ENCODE measurements at regions not wholly inside any gene's neighbourhood (a gene's known extent, or its start where the extent isn't known, plus 50 kb on each side); places are given as distances from the start of the nearest gene placed in this dataset.

GRCh38 chr5:77842243-77842642 lies 66.1 kb upstream of the TBCA start:
- no peak for DNase-seq

- DNase-seq = no peak
Measured at GRCh38 chr5:77841616-77842015, 65.5 kb upstream of the TBCA start.

DNA sequence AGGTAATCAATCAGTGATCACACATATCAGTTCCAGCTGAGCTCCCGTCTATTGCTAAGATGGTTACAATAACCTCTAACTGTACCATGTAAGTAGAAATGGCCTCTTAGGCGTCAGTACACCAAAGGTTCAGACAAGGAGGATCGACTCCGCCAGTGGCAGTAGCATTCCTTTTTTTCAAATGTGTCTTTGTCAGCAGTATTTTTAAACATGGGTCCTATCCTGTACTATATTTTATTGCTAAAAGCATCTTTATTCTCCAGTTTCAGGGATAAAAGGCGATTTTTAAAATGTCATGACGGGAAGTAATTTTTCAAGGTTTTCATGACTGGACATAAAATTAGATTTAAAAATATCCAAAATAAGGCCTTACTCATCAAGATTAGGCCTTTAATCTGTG lies 64.8 kb upstream of the TBCA start:
- DNase-seq = no peak

DNA sequence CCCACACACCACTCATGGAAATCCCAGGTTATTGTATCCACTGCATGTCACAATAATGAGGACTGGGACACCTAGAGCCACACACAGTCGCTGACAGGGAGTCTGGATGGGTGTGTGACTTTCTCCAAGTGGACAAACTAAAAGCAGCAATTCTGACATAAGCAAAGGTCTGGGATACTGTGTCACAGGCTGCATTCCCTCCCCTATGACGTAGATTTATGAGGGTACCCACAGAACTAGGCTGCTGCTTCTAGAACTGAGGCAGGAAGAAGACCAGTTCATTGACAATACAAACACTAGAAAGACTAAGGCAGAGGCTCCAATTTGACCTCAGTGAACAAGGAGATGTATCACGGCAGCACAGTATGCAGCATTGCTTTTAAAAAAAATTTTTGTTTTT lies 63.6 kb upstream of the TBCA start:
- no peak for DNase-seq

GRCh38 chr5:77832938-77833337 lies 56.8 kb upstream of the TBCA start:
- no peak for DNase-seq

DNA sequence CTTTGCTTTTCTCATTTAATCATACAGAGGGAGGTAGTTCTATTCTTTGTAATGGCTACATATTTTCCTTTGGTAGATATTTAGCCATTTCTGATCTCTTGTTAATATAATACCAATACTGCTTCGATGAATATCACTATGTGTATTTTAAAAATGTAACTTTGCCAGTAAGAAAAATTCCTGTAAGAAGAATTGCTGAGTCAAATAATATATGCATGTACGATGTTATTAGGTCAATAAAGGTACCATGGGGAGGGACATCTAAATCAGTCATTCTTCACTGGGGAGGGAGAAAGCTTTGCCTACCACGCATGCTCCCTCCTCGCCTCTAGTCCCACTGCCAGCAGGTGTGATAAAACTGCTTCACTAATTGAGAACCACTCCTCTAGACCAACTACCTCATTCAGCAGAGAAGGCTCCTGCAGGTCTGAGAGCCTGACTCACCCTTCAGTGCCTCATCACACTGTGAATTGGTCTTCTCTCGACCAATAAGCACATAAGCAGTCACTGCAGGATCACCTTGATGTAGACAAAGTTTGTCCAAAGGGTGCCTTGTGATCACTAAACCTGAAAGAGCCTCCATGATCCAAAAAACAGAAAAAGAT lies 56.1 kb upstream of the TBCA start:
- no peak for DNase-seq

- DNase-seq = no peak
Measured at GRCh38 chr5:77828445-77828844, 52.3 kb upstream of the TBCA start.
